Fibroblast of lung (primary cell): ENCODE measurements at regions not wholly inside any gene's neighbourhood (a gene's known extent, or its start where the extent isn't known, plus 50 kb on each side); places are given as distances from the start of the nearest gene placed in this dataset.
A peak's percentile ranks its signal among the peaks of the same experiment; 100 is the strongest.

Source experiments
- DNase-seq, 2 donors: peaks; one replicate each; pipeline versions ENCODE4 v3.0.0 to v3.0.0-alpha.2; 2010; ENCODE audit warnings: low read depth in 2 of 2
- H2AFZ ChIP-seq: 2 replicates; pipeline ENCODE4 v1.5.1; 2012; ENCODE audit warnings: low read length, control low read depth, inconsistent platforms
- H3K27ac ChIP-seq: 2 replicates; pipeline ENCODE4 v1.5.1; 2011; ENCODE audit warnings: low read length, control low read depth; ENCODE audit not compliant: insufficient read depth
- H3K27me3 ChIP-seq: 2 replicates; pipeline ENCODE4 v1.5.1; 2011; ENCODE audit warnings: mild to moderate bottlenecking, low read length; ENCODE audit not compliant: control insufficient read depth, insufficient read depth
- H3K36me3 ChIP-seq: 2 replicates; pipeline ENCODE4 v1.5.1; 2011; ENCODE audit warnings: low read length; ENCODE audit not compliant: control insufficient read depth, insufficient read depth
- H3K4me1 ChIP-seq: 2 replicates; pipeline ENCODE4 v1.5.1; 2011; ENCODE audit warnings: low read length; ENCODE audit not compliant: control insufficient read depth, insufficient read depth; ENCODE audit errors: extremely low read depth
- H3K4me2 ChIP-seq: 2 replicates; pipeline ENCODE4 v1.5.1; 2011; ENCODE audit warnings: low read length, control low read depth; ENCODE audit not compliant: insufficient read depth; ENCODE audit errors: extremely low read depth
- H3K4me3 ChIP-seq, 4 experiments: fragments of 200-600 bp in 1 of 4; sonication (generic) in 1 of 4; replicated peaks in 1 of 4; 2 replicates each; pipeline ENCODE4 v1.5.1; 2011 to 2016; ENCODE audit warnings: low read length in 4 of 4, low read depth in 3 of 4, mild to moderate bottlenecking in 3 of 4, control low read depth in 2 of 4, inconsistent platforms in 1 of 4, mixed read lengths in 1 of 4; ENCODE audit not compliant: insufficient read depth in 1 of 4; ENCODE audit errors: control extremely low read depth in 1 of 4
- H3K79me2 ChIP-seq: 2 replicates; pipeline ENCODE4 v1.5.1; 2012; ENCODE audit warnings: mild to moderate bottlenecking, low read length, inconsistent platforms; ENCODE audit not compliant: control insufficient read depth, insufficient read depth
- H3K9ac ChIP-seq: 2 replicates; pipeline ENCODE4 v1.5.1; 2011; ENCODE audit warnings: mild to moderate bottlenecking, low read length, control low read depth; ENCODE audit not compliant: insufficient read depth
- H3K9me3 ChIP-seq: 2 replicates; pipeline ENCODE4 v1.5.1; 2012; ENCODE audit warnings: low read depth, low read length; ENCODE audit not compliant: control insufficient read depth, insufficient read depth
- H4K20me1 ChIP-seq: 2 replicates; pipeline ENCODE4 v1.5.1; 2011; ENCODE audit warnings: low read length; ENCODE audit not compliant: control insufficient read depth, insufficient read depth; ENCODE audit errors: extremely low read depth
- CTCF ChIP-seq, 2 donors: IDR thresholded peaks in 1 of 2; conservative IDR thresholded peaks in 1 of 2; 1 replicate in 1 of 2; 2 replicates in 1 of 2; pipeline ENCODE4 v1.5.1; 2011 to 2012; ENCODE audit warnings: low read length in 2 of 2, control low read depth in 1 of 2, inconsistent platforms in 1 of 2, low read depth in 1 of 2, mild to moderate bottlenecking in 1 of 2
- EZH2 ChIP-seq: IDR thresholded peaks from 2 replicates; pipeline ENCODE4 v1.5.1; 2012; ENCODE audit warnings: low read length, control low read depth, mild to moderate bottlenecking; ENCODE audit errors: missing control alignments

GRCh38 chr18:39854291-39854690 is 2100.7 kb upstream of the PIK3C3 start:
- H3K79me2 ChIP-seq: no peaks in the 10 kb centered on the region
- no peak overlapping the region for H2AFZ ChIP-seq
- TF ChIP-seq CTCF (conservative IDR thresholded peaks at IDR 0.05 in 1 of 2, IDR thresholded peaks at IDR 0.05 in 1 of 2; ENCODE audit: low read depth in 1 of 2, low read length in 2 of 2) (no peak), EZH2 (no peak)
- H3K9me3 ChIP-seq: no peaks in the 10 kb centered on the region
- H3K9ac ChIP-seq: no peak overlapping the region
- H3K4me1 ChIP-seq: no peaks in the 10 kb centered on the region
- DNase-seq: no peak
- H3K4me2 ChIP-seq: no peak overlapping the region
- no peaks in the 10 kb centered on the region for H4K20me1 ChIP-seq
- H3K27ac ChIP-seq: no peak overlapping the region
- no peaks in the 10 kb centered on the region for H3K36me3 ChIP-seq
- no peaks in the 10 kb centered on the region for H3K27me3 ChIP-seq
- no peak overlapping the region for H3K4me3 ChIP-seq

DNA sequence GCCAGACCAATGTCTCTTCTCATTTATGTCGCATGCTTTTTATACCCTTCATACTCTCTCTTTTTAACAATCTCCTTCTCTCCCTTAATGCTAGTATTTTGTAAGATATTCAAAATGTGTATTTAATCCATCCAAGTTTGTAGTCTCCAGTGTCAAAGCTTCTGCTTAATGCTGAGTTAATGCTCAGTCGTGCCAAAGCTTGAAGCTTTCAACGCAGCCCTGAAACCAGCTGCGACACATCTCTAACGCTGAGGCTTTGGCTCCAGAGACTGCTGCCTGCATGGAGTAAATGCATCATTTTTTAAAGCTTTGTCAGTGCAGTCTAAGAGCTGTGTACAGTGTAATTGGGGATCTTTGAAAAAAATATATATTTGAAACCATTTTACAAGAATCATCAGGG is 2108.8 kb upstream of the PIK3C3 start:
- no peak for TF ChIP-seq EZH2

GRCh38 chr18:39845631-39846030 is 2109.4 kb upstream of the PIK3C3 start:
- TF ChIP-seq EZH2: no peak
- TF ChIP-seq CTCF (conservative IDR thresholded peaks at IDR 0.05 in 1 of 2, IDR thresholded peaks at IDR 0.05 in 1 of 2; ENCODE audit: low read depth in 1 of 2, low read length in 2 of 2): no peak
- H3K9me3 ChIP-seq: no peaks in the 10 kb centered on the region
- DNase-seq: peak in 1 of 2 donors; percentile 30
- no peaks in the 10 kb centered on the region for H3K27me3 ChIP-seq
- H2AFZ ChIP-seq: no peak overlapping the region
- H3K4me3 ChIP-seq: no peak overlapping the region
- H3K9ac ChIP-seq: no peak overlapping the region
- no peaks in the 10 kb centered on the region for H3K36me3 ChIP-seq
- H3K4me1 ChIP-seq: no peaks in the 10 kb centered on the region
- H3K79me2 ChIP-seq: no peaks in the 10 kb centered on the region
- H4K20me1 ChIP-seq: no peaks in the 10 kb centered on the region
- no peak overlapping the region for H3K27ac ChIP-seq
- H3K4me2 ChIP-seq: no peak overlapping the region

More for the DNA sequence above, 2108.8 kb upstream of the PIK3C3 start:
- no peaks in the 10 kb centered on the region for H3K4me1 ChIP-seq
- H3K36me3 ChIP-seq: no peaks in the 10 kb centered on the region
- no peak overlapping the region for H2AFZ ChIP-seq
- no peaks in the 10 kb centered on the region for H3K79me2 ChIP-seq
- no peaks in the 10 kb centered on the region for H3K27me3 ChIP-seq
- H4K20me1 ChIP-seq: no peaks in the 10 kb centered on the region
- no peak overlapping the region for H3K9ac ChIP-seq
- H3K4me3 ChIP-seq: peak overlapping the region in 1 of 4 experiments; percentile 33
- no peaks in the 10 kb centered on the region for H3K9me3 ChIP-seq
- peak in 1 of 2 donors; percentile 96 for DNase-seq
- H3K4me2 ChIP-seq: no peak overlapping the region
- no peak overlapping the region for H3K27ac ChIP-seq
